GM18502 (cell line): ENCODE measurements at regions not wholly inside any gene's neighbourhood (a gene's known extent, or its start where the extent isn't known, plus 50 kb on each side); places are given as distances from the start of the nearest gene placed in this dataset.

Experiments
- ATAC-seq: cut with Tn5 transposase; IDR thresholded peaks from one replicate; pipeline ENCODE4 v1.9.1; 2021; ENCODE audit warnings: mild to moderate bottlenecking; ENCODE audit not compliant: unreplicated experiment, poor library complexity

GRCh38 chr17:79429864-79430494, 180.9 kb downstream of the RBFOX3 start:
- ATAC-seq: no peak

- ATAC-seq: no peak
Observed at GRCh38 chr17:79428988-79429387, 181.9 kb downstream of the RBFOX3 start.

GRCh38 chr17:79427621-79428539, 183.0 kb downstream of the RBFOX3 start:
- ATAC-seq: no peak

GRCh38 chr17:79425686-79426085, 185.2 kb downstream of the RBFOX3 start:
- no peak for ATAC-seq

- no peak for ATAC-seq
Observed at GRCh38 chr17:79424471-79425185, 186.2 kb downstream of the RBFOX3 start.

- ATAC-seq: no peak
Observed at GRCh38 chr17:79423811-79424465, 186.9 kb downstream of the RBFOX3 start.

- no peak for ATAC-seq
Observed at GRCh38 chr17:79422236-79422635, 188.6 kb downstream of the RBFOX3 start.

- no peak for ATAC-seq
Observed at GRCh38 chr17:79420318-79421243, 190.3 kb downstream of the RBFOX3 start.

- no peak for ATAC-seq
Observed at GRCh38 chr17:79417476-79417988, 193.3 kb downstream of the RBFOX3 start.

- no peak for ATAC-seq
Observed at GRCh38 chr17:79415909-79416308, 194.9 kb downstream of the RBFOX3 start.

GRCh38 chr17:79415365-79415764, 195.5 kb downstream of the RBFOX3 start:
- ATAC-seq: no peak

GRCh38 chr17:79414793-79415211, 196.0 kb downstream of the RBFOX3 start:
- no peak for ATAC-seq

- no peak for ATAC-seq
Observed at GRCh38 chr17:79414063-79414792, 196.6 kb downstream of the RBFOX3 start.

GRCh38 chr17:79413611-79414010, 197.2 kb downstream of the RBFOX3 start:
- ATAC-seq: no peak

- ATAC-seq: no peak
Observed at GRCh38 chr17:79412886-79413390, 197.9 kb downstream of the RBFOX3 start.

GRCh38 chr17:79412110-79412509, 198.7 kb downstream of the RBFOX3 start:
- no peak for ATAC-seq

- ATAC-seq: no peak
Observed at GRCh38 chr17:79411419-79411818, 199.4 kb downstream of the RBFOX3 start.

- no peak for ATAC-seq
Observed at GRCh38 chr17:79410681-79411080, 200.2 kb downstream of the RBFOX3 start.
